ENCODE measurements at regions not wholly inside any gene's neighbourhood (a gene's known extent, or its start where the extent isn't known, plus 50 kb on each side); places are given as distances from the start of the nearest gene placed in this dataset.

DNA sequence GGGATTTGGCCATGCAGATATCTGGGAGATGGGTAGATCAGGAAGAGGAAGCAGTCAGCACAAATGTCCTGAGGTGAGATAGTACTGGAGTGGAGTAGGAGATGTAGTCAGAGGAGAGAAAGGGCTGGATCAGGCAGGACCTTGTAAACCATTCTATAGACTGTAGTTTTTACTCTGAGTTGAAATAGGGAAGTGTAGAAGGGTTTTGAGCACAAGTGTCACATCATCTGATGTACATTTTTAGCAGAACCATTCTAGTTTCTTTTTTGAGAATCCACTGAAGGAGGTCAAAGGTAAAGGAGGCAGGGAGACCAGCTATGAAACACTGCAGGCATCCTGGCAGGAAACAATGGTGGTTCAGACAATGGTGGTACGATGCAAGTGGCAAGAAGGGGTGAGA lies 194.6 kb upstream of the RRP15 start:
- TF ChIP-seq SP1 (IDR thresholded peaks at IDR 0.05; ENCODE audit: low read depth, low read length) = no peak
- TF ChIP-seq, protein P1, sequence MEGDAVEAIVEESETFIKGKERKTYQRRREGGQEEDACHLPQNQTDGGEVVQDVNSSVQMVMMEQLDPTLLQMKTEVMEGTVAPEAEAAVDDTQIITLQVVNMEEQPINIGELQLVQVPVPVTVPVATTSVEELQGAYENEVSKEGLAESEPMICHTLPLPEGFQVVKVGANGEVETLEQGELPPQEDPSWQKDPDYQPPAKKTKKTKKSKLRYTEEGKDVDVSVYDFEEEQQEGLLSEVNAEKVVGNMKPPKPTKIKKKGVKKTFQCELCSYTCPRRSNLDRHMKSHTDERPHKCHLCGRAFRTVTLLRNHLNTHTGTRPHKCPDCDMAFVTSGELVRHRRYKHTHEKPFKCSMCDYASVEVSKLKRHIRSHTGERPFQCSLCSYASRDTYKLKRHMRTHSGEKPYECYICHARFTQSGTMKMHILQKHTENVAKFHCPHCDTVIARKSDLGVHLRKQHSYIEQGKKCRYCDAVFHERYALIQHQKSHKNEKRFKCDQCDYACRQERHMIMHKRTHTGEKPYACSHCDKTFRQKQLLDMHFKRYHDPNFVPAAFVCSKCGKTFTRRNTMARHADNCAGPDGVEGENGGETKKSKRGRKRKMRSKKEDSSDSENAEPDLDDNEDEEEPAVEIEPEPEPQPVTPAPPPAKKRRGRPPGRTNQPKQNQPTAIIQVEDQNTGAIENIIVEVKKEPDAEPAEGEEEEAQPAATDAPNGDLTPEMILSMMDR (IDR thresholded peaks at IDR 0.05 in 2 of 3, conservative IDR thresholded peaks at IDR 0.05 in 1 of 3; ENCODE audit: control insufficient read depth in 2 of 3, extremely low read depth in 1 of 3, insufficient read depth in 1 of 3, low read depth in 3 of 3, low read length in 3 of 3) = no peak
- no peak for TF ChIP-seq ZSCAN29 (IDR thresholded peaks at IDR 0.05)
- no peak for TF ChIP-seq EZH2 (IDR thresholded peaks at IDR 0.05; ENCODE audit: borderline replicate concordance, control insufficient read depth, low read depth, low read length)
- no peak for TF ChIP-seq MEF2A (IDR thresholded peaks at IDR 0.05; ENCODE audit: insufficient read depth, low read depth, low read length)
- TF ChIP-seq FOXM1 (IDR thresholded peaks at IDR 0.05; ENCODE audit: low read depth, low read length) = no peak
- TF ChIP-seq, protein P2, sequence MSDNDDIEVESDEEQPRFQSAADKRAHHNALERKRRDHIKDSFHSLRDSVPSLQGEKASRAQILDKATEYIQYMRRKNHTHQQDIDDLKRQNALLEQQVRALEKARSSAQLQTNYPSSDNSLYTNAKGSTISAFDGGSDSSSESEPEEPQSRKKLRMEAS (IDR thresholded peaks at IDR 0.05; ENCODE audit: low read depth, low read length) = no peak
- no peak for TF ChIP-seq HDAC6 (IDR thresholded peaks at IDR 0.05; ENCODE audit: unreplicated experiment)
- TF ChIP-seq TARDBP (IDR thresholded peaks at IDR 0.05; ENCODE audit: borderline replicate concordance) = no peak
- TF ChIP-seq, protein P3, sequence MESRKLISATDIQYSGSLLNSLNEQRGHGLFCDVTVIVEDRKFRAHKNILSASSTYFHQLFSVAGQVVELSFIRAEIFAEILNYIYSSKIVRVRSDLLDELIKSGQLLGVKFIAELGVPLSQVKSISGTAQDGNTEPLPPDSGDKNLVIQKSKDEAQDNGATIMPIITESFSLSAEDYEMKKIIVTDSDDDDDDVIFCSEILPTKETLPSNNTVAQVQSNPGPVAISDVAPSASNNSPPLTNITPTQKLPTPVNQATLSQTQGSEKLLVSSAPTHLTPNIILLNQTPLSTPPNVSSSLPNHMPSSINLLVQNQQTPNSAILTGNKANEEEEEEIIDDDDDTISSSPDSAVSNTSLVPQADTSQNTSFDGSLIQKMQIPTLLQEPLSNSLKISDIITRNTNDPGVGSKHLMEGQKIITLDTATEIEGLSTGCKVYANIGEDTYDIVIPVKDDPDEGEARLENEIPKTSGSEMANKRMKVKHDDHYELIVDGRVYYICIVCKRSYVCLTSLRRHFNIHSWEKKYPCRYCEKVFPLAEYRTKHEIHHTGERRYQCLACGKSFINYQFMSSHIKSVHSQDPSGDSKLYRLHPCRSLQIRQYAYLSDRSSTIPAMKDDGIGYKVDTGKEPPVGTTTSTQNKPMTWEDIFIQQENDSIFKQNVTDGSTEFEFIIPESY (IDR thresholded peaks at IDR 0.05) = no peak
- TF ChIP-seq POLR2A (IDR thresholded peaks at IDR 0.05; ENCODE audit: low read depth, low read length) = no peak
- TF ChIP-seq BMI1 (IDR thresholded peaks at IDR 0.05; ENCODE audit: borderline replicate concordance) = no peak
